Panc1 (cell line): ENCODE measurements at regions not wholly inside any gene's neighbourhood (a gene's known extent, or its start where the extent isn't known, plus 50 kb on each side); places are given as distances from the start of the nearest gene placed in this dataset.
"Not testable (repeated sequence)": the region's sequence is repeated elsewhere in the genome, so short reads cannot be mapped to it uniquely, and the experiment has no call there.

Source experiments
- ATAC-seq: fragments of 200-7000 bp; cut with Tn5 transposase; 2 replicates; pipeline ENCODE4 v1.9.1; 2020; ENCODE audit warnings: mild to moderate bottlenecking, moderate library complexity
- BruUV-seq: library from RNA; stranded (reverse); fragments of 400-500 nt; replicated peaks from 2 replicates; lab custom pipeline; 2021; lab: Mats Ljungman, UMichigan
- CTCF ChIA-PET: fragments of 300-600 bp; sonication (Branson Sonifier 250); formaldehyde crosslinking; loops from one replicate; lab custom pipeline; 2022; ENCODE audit warnings: antibody characterized with exemption; lab: Charles Lee
- POLR2A ChIA-PET: fragments of 300-600 bp; sonication (Branson Sonifier 250); formaldehyde crosslinking; loops from one replicate; lab custom pipeline; 2022; ENCODE audit warnings: antibody characterized with exemption; lab: Charles Lee
- DNase-seq: peaks from one replicate; pipeline ENCODE4 v3.0.0-alpha.2; 2010; ENCODE audit warnings: low read depth, low spot score
- H3K27ac ChIP-seq: 2 replicates; pipeline ENCODE4 v1.5.1; 2011; ENCODE audit warnings: mild to moderate bottlenecking, low read length, inconsistent platforms
- H3K27me3 ChIP-seq: fragments of 200-500 bp; sonication (Bioruptor generic); 2 replicates; pipeline ENCODE4 v1.6.0; 2014; ENCODE audit warnings: low read length, inconsistent platforms; ENCODE audit not compliant: control insufficient read depth, insufficient read depth
- H3K36me3 ChIP-seq: fragments of 200-500 bp; sonication (Bioruptor generic); 2 replicates; pipeline ENCODE4 v1.5.1; 2014; ENCODE audit warnings: inconsistent platforms, mild to moderate bottlenecking, low read length, moderate library complexity; ENCODE audit not compliant: control insufficient read depth, insufficient read depth
- H3K4me1 ChIP-seq: 2 replicates; pipeline ENCODE4 v1.5.1; 2011; ENCODE audit warnings: inconsistent platforms, mild to moderate bottlenecking, low read length, moderate library complexity; ENCODE audit not compliant: control insufficient read depth, insufficient read depth
- H3K4me3 ChIP-seq, 2 experiments: 2 replicates each; pipeline ENCODE4 v1.5.1; 2011 to 2012; ENCODE audit warnings: low read depth in 2 of 2, low read length in 2 of 2, mild to moderate bottlenecking in 2 of 2, inconsistent platforms in 1 of 2, moderate library complexity in 1 of 2
- H3K9me3 ChIP-seq: fragments of 200-500 bp; sonication (Bioruptor generic); 2 replicates; pipeline ENCODE4 v1.5.1; 2014; ENCODE audit warnings: low read depth, mild to moderate bottlenecking, inconsistent platforms, low read length, moderate library complexity; ENCODE audit not compliant: control insufficient read depth, insufficient read depth
- POLR2AphosphoS5 ChIP-seq: IDR thresholded peaks from 2 replicates; pipeline ENCODE4 v1.6.1; 2012; ENCODE audit warnings: mild to moderate bottlenecking, low read depth, low read length, moderate library complexity
- SIN3A ChIP-seq: IDR thresholded peaks from 2 replicates; pipeline ENCODE4 v1.6.1; 2012; ENCODE audit warnings: low read depth, mild to moderate bottlenecking, low read length, moderate library complexity, borderline replicate concordance; ENCODE audit not compliant: insufficient read depth
- TCF7L2 ChIP-seq: IDR thresholded peaks from 2 replicates; pipeline ENCODE4 v1.6.1; 2011; ENCODE audit warnings: mild to moderate bottlenecking, low read depth, low read length, inconsistent platforms
- in situ Hi-C: cut with HindIII; loops from 2 replicates; pipeline ENCODE4 v1.10.0; 2016; ENCODE audit warnings: low sequenced_read_pairs, low pct_unique_long_range_greater_than_20kb
- intact Hi-C: fragments of 100-400 bp; cut with micrococcal nuclease; formaldehyde crosslinking; loops from one replicate; pipeline ENCODE4 v1.10.0; 2022; ENCODE audit not compliant: unreplicated experiment
- TF ChIP-seq, protein P1 (sequence below): fragments of 450-650 bp; IDR thresholded peaks from 2 replicates; pipeline ENCODE4 v1.5.1; 2017; ENCODE audit warnings: mild to moderate bottlenecking
- TF ChIP-seq, protein P2 (sequence below), 2 experiments: IDR thresholded peaks; 2 replicates each; pipeline ENCODE4 v1.6.1; 2011 to 2012; ENCODE audit warnings: low read depth in 2 of 2, control low read depth in 1 of 2, low read length in 1 of 2, mild to moderate bottlenecking in 1 of 2, moderate library complexity in 1 of 2; ENCODE audit not compliant: insufficient read depth in 1 of 2

DNA sequence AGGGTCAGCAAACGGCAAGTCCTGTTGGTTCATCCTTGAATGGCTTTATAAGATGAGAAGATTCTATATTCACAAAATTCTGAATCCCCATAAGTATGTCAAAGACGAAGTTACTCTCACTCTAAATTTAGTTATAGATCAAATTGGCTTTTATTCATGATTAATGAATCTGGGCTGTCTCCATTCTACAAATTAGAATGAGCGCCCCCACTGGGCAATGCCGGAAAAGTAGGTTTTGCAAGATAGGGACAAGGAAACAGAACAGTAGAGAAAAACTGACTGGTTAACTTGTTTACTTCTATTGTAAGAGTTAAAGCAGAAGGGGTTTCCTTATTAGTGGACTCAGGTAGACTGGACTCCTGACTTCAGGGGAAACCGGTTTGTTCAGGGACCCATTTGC, 100.3 kb downstream of the F11 start:
- TF ChIP-seq TCF7L2 = no peak
- TF ChIP-seq, protein P1, sequence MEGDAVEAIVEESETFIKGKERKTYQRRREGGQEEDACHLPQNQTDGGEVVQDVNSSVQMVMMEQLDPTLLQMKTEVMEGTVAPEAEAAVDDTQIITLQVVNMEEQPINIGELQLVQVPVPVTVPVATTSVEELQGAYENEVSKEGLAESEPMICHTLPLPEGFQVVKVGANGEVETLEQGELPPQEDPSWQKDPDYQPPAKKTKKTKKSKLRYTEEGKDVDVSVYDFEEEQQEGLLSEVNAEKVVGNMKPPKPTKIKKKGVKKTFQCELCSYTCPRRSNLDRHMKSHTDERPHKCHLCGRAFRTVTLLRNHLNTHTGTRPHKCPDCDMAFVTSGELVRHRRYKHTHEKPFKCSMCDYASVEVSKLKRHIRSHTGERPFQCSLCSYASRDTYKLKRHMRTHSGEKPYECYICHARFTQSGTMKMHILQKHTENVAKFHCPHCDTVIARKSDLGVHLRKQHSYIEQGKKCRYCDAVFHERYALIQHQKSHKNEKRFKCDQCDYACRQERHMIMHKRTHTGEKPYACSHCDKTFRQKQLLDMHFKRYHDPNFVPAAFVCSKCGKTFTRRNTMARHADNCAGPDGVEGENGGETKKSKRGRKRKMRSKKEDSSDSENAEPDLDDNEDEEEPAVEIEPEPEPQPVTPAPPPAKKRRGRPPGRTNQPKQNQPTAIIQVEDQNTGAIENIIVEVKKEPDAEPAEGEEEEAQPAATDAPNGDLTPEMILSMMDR = peak; percentile 4; the same call in 1 of the 2 replicates
- no peaks in the 10 kb centered on the region for H3K27me3 ChIP-seq
- no peaks in the 10 kb centered on the region for H3K9me3 ChIP-seq
- no peaks in the 10 kb centered on the region for H3K36me3 ChIP-seq
- no peak overlapping the region for H3K4me3 ChIP-seq
- ChIA-PET POLR2A (no interaction called here), CTCF (no interaction called here)
- no peak for DNase-seq
- in situ Hi-C loops (no loop called here), intact Hi-C loops (no loop called here)
- ATAC-seq = no peak
- BruUV-seq = no TSS peak
- H3K4me1 ChIP-seq = no peaks in the 10 kb centered on the region
- H3K27ac ChIP-seq = no peak overlapping the region

DNA sequence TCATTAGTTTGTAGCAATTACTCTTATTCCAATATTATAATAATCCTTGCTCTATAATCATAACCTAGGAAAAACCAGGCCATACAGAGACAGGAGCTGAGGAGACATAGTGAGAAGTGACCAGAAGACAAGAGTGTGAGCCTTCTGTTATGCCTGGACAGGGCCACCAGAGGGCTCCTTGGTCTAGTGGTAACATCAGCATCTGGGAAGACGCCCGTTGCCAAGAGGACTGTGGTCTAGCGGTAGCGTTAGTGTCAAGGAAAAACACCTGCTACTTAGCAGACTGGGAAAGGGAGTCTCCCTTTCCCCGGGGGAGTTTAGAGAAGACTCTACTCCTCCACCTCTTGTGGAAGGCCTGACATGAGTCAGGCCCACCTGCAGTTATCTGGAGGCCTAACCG, 97.0 kb downstream of the F11 start:
- ATAC-seq, intact Hi-C loops, H3K9me3 ChIP-seq, H3K4me3 ChIP-seq, DNase-seq, H3K36me3 ChIP-seq, BruUV-seq, POLR2A ChIA-PET, H3K27ac ChIP-seq, in situ Hi-C loops, H3K4me1 ChIP-seq, H3K27me3 ChIP-seq: not testable (repeated sequence)
- CTCF ChIA-PET = interaction anchor here (0.6 kb wide), 2 partner anchors 111 to 355 kb away, joined by 3 read pairs; no protein-coding TSS in a partner anchor
- TF ChIP-seq, protein P1 = peak; percentile 47

DNA sequence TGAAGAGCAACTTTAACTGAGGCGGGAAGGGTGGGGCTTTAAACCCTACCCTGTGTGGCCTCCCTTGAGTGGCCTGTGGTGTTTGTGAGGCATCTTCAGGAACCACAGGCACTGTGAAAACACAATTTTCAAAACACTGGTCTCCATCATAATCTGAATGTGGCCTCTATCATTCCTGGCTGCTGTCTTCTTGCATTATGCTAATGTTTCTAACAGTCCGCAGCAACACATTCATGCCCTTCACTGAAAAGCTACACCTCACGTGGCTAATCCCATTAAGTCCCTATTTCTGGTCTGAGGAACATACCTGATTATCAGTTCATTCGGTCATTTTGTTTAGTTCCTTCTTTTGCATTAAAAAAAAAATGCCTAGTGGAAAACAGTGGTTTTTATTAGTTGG, 94.6 kb downstream of the F11 start:
- Histone ChIP-seq H3K4me1 (no peaks in the 10 kb centered on the region), H3K9me3 (no peaks in the 10 kb centered on the region), H3K4me3 (no peak overlapping the region), H3K27me3 (no peaks in the 10 kb centered on the region), H3K36me3 (no peaks in the 10 kb centered on the region), H3K27ac (no peak overlapping the region)
- TF ChIP-seq SIN3A (no peak), POLR2AphosphoS5 (no peak), TCF7L2 (no peak)
- TF ChIP-seq, protein P2, sequence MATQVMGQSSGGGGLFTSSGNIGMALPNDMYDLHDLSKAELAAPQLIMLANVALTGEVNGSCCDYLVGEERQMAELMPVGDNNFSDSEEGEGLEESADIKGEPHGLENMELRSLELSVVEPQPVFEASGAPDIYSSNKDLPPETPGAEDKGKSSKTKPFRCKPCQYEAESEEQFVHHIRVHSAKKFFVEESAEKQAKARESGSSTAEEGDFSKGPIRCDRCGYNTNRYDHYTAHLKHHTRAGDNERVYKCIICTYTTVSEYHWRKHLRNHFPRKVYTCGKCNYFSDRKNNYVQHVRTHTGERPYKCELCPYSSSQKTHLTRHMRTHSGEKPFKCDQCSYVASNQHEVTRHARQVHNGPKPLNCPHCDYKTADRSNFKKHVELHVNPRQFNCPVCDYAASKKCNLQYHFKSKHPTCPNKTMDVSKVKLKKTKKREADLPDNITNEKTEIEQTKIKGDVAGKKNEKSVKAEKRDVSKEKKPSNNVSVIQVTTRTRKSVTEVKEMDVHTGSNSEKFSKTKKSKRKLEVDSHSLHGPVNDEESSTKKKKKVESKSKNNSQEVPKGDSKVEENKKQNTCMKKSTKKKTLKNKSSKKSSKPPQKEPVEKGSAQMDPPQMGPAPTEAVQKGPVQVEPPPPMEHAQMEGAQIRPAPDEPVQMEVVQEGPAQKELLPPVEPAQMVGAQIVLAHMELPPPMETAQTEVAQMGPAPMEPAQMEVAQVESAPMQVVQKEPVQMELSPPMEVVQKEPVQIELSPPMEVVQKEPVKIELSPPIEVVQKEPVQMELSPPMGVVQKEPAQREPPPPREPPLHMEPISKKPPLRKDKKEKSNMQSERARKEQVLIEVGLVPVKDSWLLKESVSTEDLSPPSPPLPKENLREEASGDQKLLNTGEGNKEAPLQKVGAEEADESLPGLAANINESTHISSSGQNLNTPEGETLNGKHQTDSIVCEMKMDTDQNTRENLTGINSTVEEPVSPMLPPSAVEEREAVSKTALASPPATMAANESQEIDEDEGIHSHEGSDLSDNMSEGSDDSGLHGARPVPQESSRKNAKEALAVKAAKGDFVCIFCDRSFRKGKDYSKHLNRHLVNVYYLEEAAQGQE (IDR thresholded peaks at IDR 0.05; ENCODE audit: insufficient read depth in 1 of 2, low read depth in 2 of 2, low read length in 1 of 2) = no peak
- TF ChIP-seq, protein P1 = no peak
- in situ Hi-C loops (no loop called here), intact Hi-C loops (no loop called here)
- no TSS peak for BruUV-seq
- DNase-seq (no peak), ATAC-seq (no peak)
- POLR2A ChIA-PET = no interaction called here
- CTCF ChIA-PET = no interaction called here
